Activated CD4-positive, CD25-positive, alpha-beta regulatory T cell treated with anti-CD3 and anti-CD28 coated beads, Interleukin-2, amount 50 U/mL, for 72 hours (primary cell): ENCODE measurements at regions not wholly inside any gene's neighbourhood (a gene's known extent, or its start where the extent isn't known, plus 50 kb on each side); places are given as distances from the start of the nearest gene placed in this dataset.

Experiments used
- DNase-seq: peaks from one replicate; pipeline ENCODE4 v3.0.0; 2021

DNA sequence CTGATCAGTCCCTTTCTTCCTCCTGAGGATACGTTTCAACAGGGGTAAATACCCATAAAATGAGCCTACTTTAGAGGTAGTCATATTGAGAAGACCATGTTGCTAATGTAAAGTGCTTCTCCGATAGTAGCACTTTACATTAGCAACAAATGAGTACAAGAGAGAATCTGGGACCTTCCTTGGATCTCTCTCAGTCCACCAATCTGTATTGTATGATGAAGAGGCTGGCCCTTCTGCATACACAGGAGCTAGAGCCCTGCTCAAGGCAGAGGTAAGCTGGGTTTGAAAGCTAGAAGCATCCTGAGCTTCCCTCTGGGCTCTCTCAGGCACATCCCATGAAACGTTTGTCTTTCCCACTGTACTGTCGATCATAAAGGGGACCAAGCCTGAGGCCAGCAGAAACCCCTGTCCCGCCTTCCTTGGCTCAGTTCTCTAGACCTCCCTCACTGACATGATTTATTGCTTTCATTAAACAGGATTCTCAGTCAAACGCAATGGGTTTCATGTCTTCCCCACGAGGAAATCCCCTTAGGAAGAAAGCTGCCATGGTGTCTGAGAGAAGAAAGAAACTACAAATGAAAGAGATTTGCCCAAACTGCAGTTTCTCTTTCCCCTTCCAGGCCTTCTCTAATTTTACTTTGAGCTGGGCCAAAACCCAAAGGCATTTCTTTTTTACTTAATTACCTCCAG is 62.8 kb upstream of the BCAR3 start:
- DNase-seq, result no peak

DNA sequence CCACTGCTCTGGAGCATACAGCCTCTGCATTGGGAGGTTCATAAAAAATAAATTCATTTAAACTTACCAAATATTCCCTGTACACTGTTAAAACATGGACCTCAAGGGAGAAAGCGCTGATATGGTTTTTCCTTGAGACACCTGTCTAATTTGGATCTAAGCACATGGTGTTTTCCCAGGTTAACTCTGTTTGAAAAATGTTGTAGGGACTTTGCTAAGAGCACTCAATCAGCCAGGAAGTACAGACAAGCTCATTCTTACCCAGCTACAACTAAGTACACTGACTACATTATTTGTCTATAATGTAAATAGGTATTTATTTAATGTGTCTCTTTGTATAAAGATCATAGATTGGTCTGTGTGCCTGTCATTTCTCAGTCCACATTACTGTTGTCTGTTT is 61.8 kb upstream of the BCAR3 start:
- no peak for DNase-seq

GRCh38 chr1:93740601-93741031 is 59.0 kb upstream of the BCAR3 start:
- DNase-seq, result no peak

- no peak for DNase-seq
These were observed 58.5 kb upstream of the BCAR3 start for GRCh38 chr1:93740157-93740556.

DNA sequence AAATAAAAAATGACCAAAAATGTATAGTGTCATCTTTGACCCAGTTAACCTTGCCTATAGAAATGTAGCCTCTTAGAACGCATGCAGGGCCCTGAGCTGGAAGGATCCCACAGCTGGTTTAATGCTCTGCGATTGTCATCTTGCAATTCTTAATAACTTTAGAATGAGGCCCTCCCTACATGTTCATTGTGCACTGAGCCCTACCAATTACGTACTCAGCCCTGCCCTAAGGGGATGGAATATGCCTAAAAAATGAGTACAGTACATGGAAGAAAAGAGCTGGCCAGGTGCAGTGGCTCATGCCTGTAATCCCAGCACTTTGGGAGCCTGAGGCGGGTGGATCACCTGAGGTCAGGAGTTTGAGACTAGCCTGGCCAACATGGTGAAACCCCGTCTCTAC is 57.8 kb upstream of the BCAR3 start:
- DNase-seq, result no peak

DNA sequence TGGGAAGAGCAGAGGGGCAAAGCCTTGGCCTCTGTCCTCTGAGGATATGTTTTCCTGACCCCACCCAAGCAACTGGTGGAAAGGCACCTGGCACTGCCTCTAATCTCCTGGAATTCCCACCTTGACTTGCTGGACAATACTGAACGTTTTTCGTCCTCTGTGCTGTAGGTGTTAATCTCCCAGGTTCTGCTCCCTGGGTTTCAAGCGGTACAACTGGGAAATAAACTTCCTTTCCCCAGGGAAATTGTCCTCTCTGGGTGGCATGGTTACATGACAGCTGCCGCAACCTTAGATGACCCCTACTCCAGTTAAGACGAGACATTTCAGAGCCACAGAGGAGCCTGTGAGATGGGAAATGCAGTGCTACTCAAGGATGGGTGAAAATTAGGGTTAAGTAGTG is 57.3 kb upstream of the BCAR3 start:
- no peak for DNase-seq

GRCh38 chr1:93738075-93738622 is 56.5 kb upstream of the BCAR3 start:
- DNase-seq, result no peak

- DNase-seq, result no peak
These were observed 54.1 kb upstream of the BCAR3 start for GRCh38 chr1:93735722-93736121.

GRCh38 chr1:93734999-93735398 is 53.4 kb upstream of the BCAR3 start:
- no peak for DNase-seq

DNA sequence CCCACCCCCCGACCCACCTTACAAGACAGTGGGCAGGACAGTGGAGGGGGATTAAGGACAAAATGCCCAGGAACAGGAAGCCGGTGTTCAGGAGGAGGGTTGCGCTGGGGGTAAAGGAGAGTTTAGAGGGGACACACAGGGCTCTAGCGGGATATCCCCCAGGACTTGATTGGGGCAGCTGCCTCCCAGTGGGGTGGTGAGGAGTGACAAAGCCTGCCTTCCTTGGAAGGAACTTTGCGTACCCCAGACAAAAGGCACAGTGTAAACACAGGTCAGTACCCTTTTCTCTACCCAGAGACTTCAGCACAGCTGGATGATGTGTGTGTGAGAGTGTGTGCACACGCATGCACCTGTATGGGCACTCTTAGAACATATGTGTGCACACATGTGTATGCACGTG is 51.7 kb upstream of the BCAR3 start:
- DNase-seq, result no peak

- DNase-seq, result no peak
These were observed 50.9 kb upstream of the BCAR3 start for GRCh38 chr1:93732514-93732913.
